Activated T-helper 1 cell treated with anti-CD3 and anti-CD28 coated beads, Interleukin-12 subunit alpha, Interleukin-12 subunit beta, Interleukin-2, Interleukin-4 antibody, amounts not matched to agents 30 ng/mL and 10 ng/mL and 1 ng/mL, durations not matched to agents 14 hours and 24 hours and 36 hours (primary cell): ENCODE measurements at regions not wholly inside any gene's neighbourhood (a gene's known extent, or its start where the extent isn't known, plus 50 kb on each side); places are given as distances from the start of the nearest gene placed in this dataset.

Experiments used
- DNase-seq: peaks from one replicate; pipeline ENCODE4 v3.0.0; 2021; ENCODE audit warnings: low spot score
- H3K27ac Mint-ChIP-seq: one replicate; pipeline ENCODE4 v1.8.0; 2021; ENCODE audit warnings: mild to moderate bottlenecking, mixed read lengths
- H3K27me3 Mint-ChIP-seq: one replicate; pipeline ENCODE4 v1.8.0; 2022; ENCODE audit warnings: mild to moderate bottlenecking, moderate library complexity, mixed read lengths; ENCODE audit not compliant: insufficient read depth
- H3K36me3 Mint-ChIP-seq: one replicate; pipeline ENCODE4 v1.8.0; 2021; ENCODE audit warnings: low read depth, mixed read lengths
- H3K4me1 Mint-ChIP-seq: one replicate; pipeline ENCODE4 v1.8.0; 2021; ENCODE audit warnings: low read depth, mixed read lengths
- H3K4me3 Mint-ChIP-seq: one replicate; pipeline ENCODE4 v1.8.0; 2021; ENCODE audit warnings: mild to moderate bottlenecking, moderate library complexity, mixed read lengths
- H3K9me3 Mint-ChIP-seq: one replicate; pipeline ENCODE4 v1.8.0; 2021; ENCODE audit warnings: mixed read lengths
- intact Hi-C: fragments of 100-400 bp; cut with micrococcal nuclease; formaldehyde crosslinking; loops from one replicate; pipeline ENCODE4 v1.15.1; 2024

DNA sequence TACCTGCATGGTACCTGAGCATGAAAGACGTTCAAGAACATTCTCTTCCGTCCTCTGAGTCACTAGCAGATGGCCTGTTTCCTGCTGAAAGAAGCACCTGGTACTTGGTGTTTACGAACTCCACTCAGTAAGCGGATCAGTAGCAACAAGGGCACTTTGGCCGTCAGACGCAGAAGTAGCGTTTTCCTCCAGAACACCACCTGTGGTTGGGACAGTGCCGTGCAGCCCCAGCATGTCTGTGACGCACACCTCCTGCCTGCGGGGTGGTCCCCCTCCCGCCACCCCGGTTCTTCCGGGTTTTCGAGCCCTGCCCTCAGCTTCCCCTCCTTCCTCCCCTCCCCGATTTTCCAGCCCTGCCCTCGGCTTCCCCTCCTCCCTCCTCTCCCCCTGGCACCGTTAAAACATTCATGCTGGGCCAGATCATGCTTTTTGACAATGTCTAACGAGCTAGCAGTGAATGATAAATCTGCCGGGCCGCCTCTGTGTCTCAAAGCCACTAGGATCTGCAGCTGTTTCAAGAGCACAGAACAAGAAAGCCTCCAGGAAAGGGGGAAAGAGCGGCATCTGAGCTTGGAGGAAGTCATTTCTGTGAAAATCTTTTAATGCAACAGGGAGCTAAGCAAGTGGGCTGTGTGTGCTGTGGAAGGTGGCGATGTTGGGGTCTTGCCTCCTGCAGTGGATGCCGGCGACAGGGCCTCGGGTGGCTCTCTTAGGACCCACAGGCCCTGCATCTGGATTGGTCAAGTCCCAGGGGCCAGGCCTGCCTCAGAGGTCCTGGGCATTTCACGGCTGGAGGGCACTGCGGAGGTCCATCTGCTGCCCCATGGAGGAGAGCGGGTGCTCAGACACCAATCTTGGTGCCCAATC, 207.9 kb downstream of the ERMARD start:
- no peaks in the 10 kb centered on the region for H3K4me1 Mint-ChIP-seq
- H3K27me3 Mint-ChIP-seq = peaks cover 18% of the 10 kb centered on the region
- no peak overlapping the region for H3K27ac Mint-ChIP-seq
- DNase-seq = no peak
- no peaks in the 10 kb centered on the region for H3K9me3 Mint-ChIP-seq
- H3K36me3 Mint-ChIP-seq = no peaks in the 10 kb centered on the region
- no peak overlapping the region for H3K4me3 Mint-ChIP-seq
- intact Hi-C loops = no loop called here

DNA sequence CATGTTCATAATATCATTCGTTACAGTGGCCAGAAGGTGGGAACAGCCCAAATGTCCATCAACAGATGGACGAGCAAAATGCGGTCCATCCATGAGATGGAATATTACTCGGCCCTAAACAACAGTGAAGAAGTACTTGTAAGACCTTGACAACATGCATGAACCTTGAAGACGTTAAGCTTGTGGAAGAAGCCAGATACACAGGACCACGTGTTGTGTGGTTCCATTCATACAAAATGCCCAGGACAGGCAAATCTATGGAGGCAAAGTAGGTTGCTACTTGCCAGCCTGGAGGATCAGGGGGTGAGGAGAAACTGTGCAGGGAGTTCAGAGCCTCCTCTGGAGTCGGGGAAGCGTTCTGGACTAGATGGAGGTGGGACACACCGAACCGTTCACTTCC, 207.1 kb downstream of the ERMARD start:
- H3K27ac Mint-ChIP-seq = no peak overlapping the region
- H3K9me3 Mint-ChIP-seq = no peaks in the 10 kb centered on the region
- H3K27me3 Mint-ChIP-seq = peaks cover 17% of the 10 kb centered on the region
- H3K4me1 Mint-ChIP-seq = no peaks in the 10 kb centered on the region
- H3K4me3 Mint-ChIP-seq = no peak overlapping the region
- intact Hi-C loops = no loop called here
- no peak for DNase-seq
- no peaks in the 10 kb centered on the region for H3K36me3 Mint-ChIP-seq

DNA sequence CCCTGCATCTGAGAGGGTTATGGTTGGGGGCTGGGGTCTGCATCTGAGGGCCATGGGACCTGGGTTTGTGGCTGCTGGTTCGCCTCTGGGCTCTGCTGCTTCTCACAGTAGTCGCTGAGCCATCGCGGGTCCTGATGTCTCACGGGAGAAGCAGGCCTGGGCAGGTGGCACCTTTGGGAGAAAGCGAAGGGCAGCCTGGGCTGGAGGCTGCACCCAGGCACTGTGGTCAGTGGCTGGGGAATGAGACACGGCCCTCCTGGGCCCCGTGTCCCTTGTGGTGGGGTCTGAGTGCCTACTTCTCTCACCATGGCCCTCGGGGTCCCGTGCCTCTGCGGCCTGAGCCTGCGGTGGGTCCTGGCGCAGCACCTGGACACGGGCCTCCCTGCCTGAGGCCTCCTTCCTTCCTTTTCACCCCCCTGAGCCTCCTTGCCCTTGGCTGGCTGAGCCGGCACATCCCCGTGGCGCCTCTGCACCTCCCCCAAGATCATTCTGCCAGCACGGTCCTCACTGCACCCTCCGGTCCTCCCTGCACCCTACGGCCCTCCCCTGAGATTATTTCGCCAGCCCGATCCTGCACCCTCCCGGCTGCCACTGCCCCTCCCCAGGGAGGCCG, 206.0 kb downstream of the ERMARD start:
- intact Hi-C loops = no loop called here
- peaks cover 14% of the 10 kb centered on the region for H3K27me3 Mint-ChIP-seq
- DNase-seq = no peak
- H3K4me3 Mint-ChIP-seq = no peak overlapping the region
- H3K4me1 Mint-ChIP-seq = no peaks in the 10 kb centered on the region
- H3K36me3 Mint-ChIP-seq = no peaks in the 10 kb centered on the region
- H3K27ac Mint-ChIP-seq = no peak overlapping the region
- no peaks in the 10 kb centered on the region for H3K9me3 Mint-ChIP-seq

DNA sequence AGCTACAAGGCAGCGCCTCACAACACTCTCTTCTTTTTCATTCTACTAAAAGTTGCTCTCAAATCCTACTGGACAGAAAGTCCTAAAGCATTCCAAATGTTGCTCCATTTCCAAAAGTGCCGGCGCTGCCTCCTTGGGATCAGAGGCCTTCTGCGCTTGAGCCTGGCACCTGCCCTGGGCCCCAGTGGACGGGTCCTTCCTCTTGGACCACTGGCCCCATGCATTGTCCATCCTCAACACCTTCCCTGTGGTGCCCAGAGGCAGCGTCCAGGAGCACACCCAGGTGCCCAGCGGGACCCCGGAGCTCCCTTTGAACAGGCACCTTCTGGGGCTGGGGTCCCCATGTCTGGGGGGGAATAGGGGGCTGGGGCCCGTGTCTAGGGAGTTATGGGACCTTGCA, 205.2 kb downstream of the ERMARD start:
- intact Hi-C loops = no loop called here
- H3K9me3 Mint-ChIP-seq = no peaks in the 10 kb centered on the region
- no peak for DNase-seq
- no peak overlapping the region for H3K4me3 Mint-ChIP-seq
- no peaks in the 10 kb centered on the region for H3K36me3 Mint-ChIP-seq
- H3K27me3 Mint-ChIP-seq = peaks cover 11% of the 10 kb centered on the region
- no peaks in the 10 kb centered on the region for H3K4me1 Mint-ChIP-seq
- H3K27ac Mint-ChIP-seq = no peak overlapping the region

GRCh38 chr6:169955731-169956437, 204.5 kb downstream of the ERMARD start:
- Mint-ChIP-seq H3K36me3 (no peaks in the 10 kb centered on the region), H3K4me3 (no peak overlapping the region), H3K4me1 (no peaks in the 10 kb centered on the region), H3K27me3 (peaks cover 8% of the 10 kb centered on the region), H3K27ac (no peak overlapping the region), H3K9me3 (no peaks in the 10 kb centered on the region)
- DNase-seq = no peak
- intact Hi-C loops = no loop called here

GRCh38 chr6:169954977-169955376, 203.6 kb downstream of the ERMARD start:
- no peak for DNase-seq
- H3K27me3 Mint-ChIP-seq = peaks cover 8% of the 10 kb centered on the region
- no peak overlapping the region for H3K4me3 Mint-ChIP-seq
- intact Hi-C loops = no loop called here
- no peak overlapping the region for H3K27ac Mint-ChIP-seq
- H3K4me1 Mint-ChIP-seq = no peaks in the 10 kb centered on the region
- no peaks in the 10 kb centered on the region for H3K9me3 Mint-ChIP-seq
- H3K36me3 Mint-ChIP-seq = no peaks in the 10 kb centered on the region

DNA sequence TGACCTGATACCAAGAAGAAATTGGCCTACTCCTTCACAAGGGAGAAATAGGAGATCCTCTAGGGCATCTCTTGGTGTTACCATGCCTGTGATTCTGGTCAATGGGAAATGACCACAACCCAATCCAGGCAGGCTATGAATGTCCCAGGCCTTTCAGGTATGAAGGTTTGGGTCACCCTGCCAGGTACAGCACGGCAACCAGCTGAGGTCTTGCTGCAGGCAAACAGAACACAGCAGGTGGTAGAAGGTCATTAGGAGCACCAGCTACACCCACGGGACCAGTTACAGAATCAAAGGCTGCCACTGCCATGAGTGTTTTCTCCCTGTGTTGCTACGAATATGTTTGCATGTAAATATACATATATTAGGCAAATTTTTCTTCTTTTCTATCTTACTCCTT, 202.3 kb downstream of the ERMARD start:
- H3K4me3 Mint-ChIP-seq = no peak overlapping the region
- H3K27ac Mint-ChIP-seq = no peak overlapping the region
- peaks cover 6% of the 10 kb centered on the region for H3K27me3 Mint-ChIP-seq
- no peak for DNase-seq
- H3K9me3 Mint-ChIP-seq = no peaks in the 10 kb centered on the region
- intact Hi-C loops = no loop called here
- no peaks in the 10 kb centered on the region for H3K4me1 Mint-ChIP-seq
- H3K36me3 Mint-ChIP-seq = no peaks in the 10 kb centered on the region

DNA sequence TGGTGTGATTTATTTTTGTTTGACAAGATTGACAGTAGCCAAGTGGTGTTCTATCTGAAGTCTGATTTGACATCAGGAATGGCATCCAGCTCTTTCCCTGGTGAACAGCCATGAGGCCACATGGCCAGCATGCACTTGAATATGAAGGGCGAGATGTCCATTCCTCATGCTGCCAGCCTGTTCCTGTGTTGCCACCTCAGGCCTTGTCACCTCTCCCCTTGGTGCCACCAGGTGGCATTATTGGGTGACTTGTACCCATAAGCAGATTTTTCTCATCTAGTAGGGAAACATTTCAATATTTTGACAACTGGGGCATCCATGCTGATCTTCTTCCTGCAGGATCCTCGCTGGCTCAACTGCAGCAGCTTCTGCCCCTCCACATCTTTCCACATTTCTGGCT, 199.1 kb downstream of the ERMARD start:
- DNase-seq = no peak
- Mint-ChIP-seq H3K36me3 (no peaks in the 10 kb centered on the region), H3K9me3 (no peaks in the 10 kb centered on the region), H3K27ac (no peak overlapping the region), H3K4me1 (no peaks in the 10 kb centered on the region), H3K27me3 (peaks cover 13% of the 10 kb centered on the region), H3K4me3 (no peak overlapping the region)
- intact Hi-C loops = loop anchor here (1.0 kb wide), 1 partner anchor 567 kb away; no protein-coding TSS in a partner anchor

DNA sequence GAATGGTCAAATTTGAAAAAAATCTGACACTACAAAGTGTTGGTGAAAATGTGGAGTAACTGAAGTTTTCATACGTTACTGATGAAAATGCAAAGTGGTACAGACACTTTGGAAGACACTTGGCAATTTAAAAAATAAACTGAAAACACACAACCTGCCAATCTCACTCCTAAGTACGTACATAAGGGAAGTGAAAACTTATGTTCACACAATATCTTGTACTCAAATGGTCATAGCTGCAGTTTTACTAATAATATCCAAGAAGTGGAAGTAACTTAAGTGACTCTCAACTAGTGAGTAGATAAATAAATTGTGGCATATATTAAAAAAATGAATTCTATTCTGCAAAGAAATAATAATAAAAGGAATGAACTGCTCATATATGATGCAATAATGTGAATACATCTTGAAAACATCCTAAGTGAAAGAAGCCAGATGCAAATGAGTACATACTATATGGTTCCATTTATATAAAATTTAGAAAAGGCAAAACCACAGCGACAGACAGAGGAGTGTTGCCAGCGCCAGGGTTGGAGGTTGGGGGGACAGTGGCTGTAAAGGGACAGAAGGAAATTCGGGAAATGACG, 198.2 kb downstream of the ERMARD start:
- Mint-ChIP-seq H3K36me3 (no peaks in the 10 kb centered on the region), H3K27ac (no peak overlapping the region), H3K9me3 (no peaks in the 10 kb centered on the region), H3K27me3 (peaks cover 18% of the 10 kb centered on the region), H3K4me3 (no peak overlapping the region), H3K4me1 (no peaks in the 10 kb centered on the region)
- no peak for DNase-seq
- intact Hi-C loops = loop anchor here (1.0 kb wide), 1 partner anchor 568 kb away; no protein-coding TSS in a partner anchor

DNA sequence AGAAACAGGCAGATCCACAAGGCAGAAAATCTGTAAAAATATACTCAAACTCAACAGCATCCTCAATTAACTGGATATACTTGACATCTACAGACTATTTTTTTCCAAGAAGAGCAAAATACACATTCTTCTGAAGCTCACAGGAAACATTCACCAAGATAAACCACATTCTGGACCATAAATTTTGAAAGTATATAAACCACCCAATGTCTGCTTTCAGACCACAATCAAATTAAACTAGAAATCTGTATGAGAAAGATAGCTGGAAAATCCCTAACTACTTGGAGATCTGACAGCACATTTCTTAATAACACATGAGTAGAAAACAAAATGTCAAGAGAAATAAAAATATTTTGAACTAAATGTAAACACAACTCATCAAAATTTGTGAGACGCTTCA, 195.5 kb downstream of the ERMARD start:
- H3K4me3 Mint-ChIP-seq = no peak overlapping the region
- H3K4me1 Mint-ChIP-seq = no peaks in the 10 kb centered on the region
- H3K27me3 Mint-ChIP-seq = peaks cover 34% of the 10 kb centered on the region
- no peak overlapping the region for H3K27ac Mint-ChIP-seq
- DNase-seq = no peak
- intact Hi-C loops = no loop called here
- H3K9me3 Mint-ChIP-seq = no peaks in the 10 kb centered on the region
- no peaks in the 10 kb centered on the region for H3K36me3 Mint-ChIP-seq

GRCh38 chr6:169945117-169945516, 193.7 kb downstream of the ERMARD start:
- Mint-ChIP-seq H3K4me1 (no peaks in the 10 kb centered on the region), H3K9me3 (no peaks in the 10 kb centered on the region), H3K36me3 (no peaks in the 10 kb centered on the region), H3K27me3 (peaks cover 34% of the 10 kb centered on the region), H3K27ac (no peak overlapping the region), H3K4me3 (no peak overlapping the region)
- intact Hi-C loops = no loop called here
- DNase-seq = no peak

DNA sequence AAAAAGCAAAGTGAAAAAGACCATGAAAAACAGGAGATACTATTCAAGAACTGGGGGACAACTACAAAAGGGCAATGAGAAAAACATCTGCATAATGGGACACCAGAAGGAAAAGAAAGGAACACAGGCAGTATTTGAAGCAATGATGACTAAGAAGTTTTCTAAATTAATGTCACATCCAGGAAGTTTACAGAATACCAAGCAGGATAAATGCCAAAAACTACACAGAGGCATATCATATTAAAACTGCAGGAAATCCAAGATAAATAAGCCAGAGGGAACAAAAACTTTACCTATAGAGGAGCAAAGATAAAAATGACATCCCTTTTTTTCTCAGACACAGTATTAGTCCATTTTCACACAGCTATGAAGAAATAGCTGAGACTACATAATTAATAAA, 193.0 kb downstream of the ERMARD start:
- H3K4me3 Mint-ChIP-seq = no peak overlapping the region
- no peaks in the 10 kb centered on the region for H3K4me1 Mint-ChIP-seq
- H3K27me3 Mint-ChIP-seq = peaks cover 32% of the 10 kb centered on the region
- no peaks in the 10 kb centered on the region for H3K9me3 Mint-ChIP-seq
- H3K27ac Mint-ChIP-seq = no peak overlapping the region
- DNase-seq = no peak
- intact Hi-C loops = no loop called here
- H3K36me3 Mint-ChIP-seq = no peaks in the 10 kb centered on the region

DNA sequence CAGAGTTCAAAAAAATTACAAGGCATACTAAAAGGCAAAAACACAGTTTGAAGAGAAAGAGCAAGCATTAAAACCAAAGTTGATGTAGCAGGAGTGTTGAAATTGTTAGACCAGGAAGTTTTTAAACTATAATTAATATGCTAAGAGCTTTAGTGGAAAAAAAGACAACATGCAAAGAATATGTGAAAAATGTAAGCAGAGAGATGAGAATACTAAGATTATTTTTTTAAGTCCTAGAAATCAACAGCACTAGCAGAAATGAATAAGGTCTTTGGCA, 192.6 kb downstream of the ERMARD start:
- Mint-ChIP-seq H3K27ac (no peak overlapping the region), H3K4me1 (no peaks in the 10 kb centered on the region)
- intact Hi-C loops = no loop called here

More for the DNA sequence above, 192.6 kb downstream of the ERMARD start:
- Mint-ChIP-seq H3K27me3 (peaks cover 32% of the 10 kb centered on the region), H3K4me3 (no peak overlapping the region), H3K36me3 (no peaks in the 10 kb centered on the region), H3K9me3 (no peaks in the 10 kb centered on the region)
- DNase-seq = no peak
